ENCODE measurements at regions not wholly inside any gene's neighbourhood (a gene's known extent, or its start where the extent isn't known, plus 50 kb on each side); places are given as distances from the start of the nearest gene placed in this dataset.

- TF ChIP-seq CTCF (IDR thresholded peaks at IDR 0.05), result no peak
- no peak for TF ChIP-seq EZH2 (IDR thresholded peaks at IDR 0.05)
- TF ChIP-seq EZH2phosphoT487 (IDR thresholded peaks at IDR 0.05), result no peak
These were observed 1108.1 kb upstream of the CNTN5 start for GRCh38 chr11:97912629-97913028.
